Left lung (tissue), 4 donors: ENCODE measurements at regions not wholly inside any gene's neighbourhood (a gene's known extent, or its start where the extent isn't known, plus 50 kb on each side); places are given as distances from the start of the nearest gene placed in this dataset.

Source experiments
- ATAC-seq: fragments of 200-7000 bp; cut with Tn5 transposase; one replicate; pipeline ENCODE4 v1.9.1; 2020; ENCODE audit warnings: moderate library complexity
- DNase-seq, 4 donors: peaks; one replicate each; pipeline ENCODE4 v3.0.0-alpha.2; 2013 to 2020
- H3K27ac ChIP-seq, 2 donors: fragments of 200-600 bp; sonication (generic) in 1 of 2; one replicate each; pipeline versions ENCODE4 v1.5.0 to v1.8.0; 2020 to 2021
- H3K27me3 ChIP-seq, 2 donors: fragments of 200-600 bp; sonication (generic) in 1 of 2; one replicate each; pipeline versions ENCODE4 v1.5.0 to v1.8.0; 2020 to 2021
- H3K36me3 ChIP-seq, 2 donors: fragments of 200-600 bp; sonication (generic) in 1 of 2; one replicate each; pipeline versions ENCODE4 v1.5.0 to v1.8.0; 2020 to 2021
- H3K4me1 ChIP-seq, 2 donors: fragments of 200-600 bp; one replicate each; pipeline ENCODE4 v1.8.0; 2021
- H3K4me3 ChIP-seq, 2 donors: fragments of 200-600 bp; sonication (generic) in 1 of 2; one replicate each; pipeline versions ENCODE4 v1.5.0 to v1.8.0; 2020 to 2021; ENCODE audit warnings: mild to moderate bottlenecking in 1 of 2
- H3K9me3 ChIP-seq, 2 donors: fragments of 200-600 bp; sonication (generic) in 1 of 2; one replicate each; pipeline versions ENCODE4 v1.5.0 to v1.8.0; 2020 to 2021
- CTCF ChIP-seq, 2 donors: fragments of 200-600 bp; sonication (generic) in 1 of 2; IDR thresholded peaks; one replicate each; pipeline versions ENCODE4 v1.5.0 to v1.8.0; 2021; ENCODE audit warnings: antibody characterized with exemption in 2 of 2
- intact Hi-C, 2 donors: fragments of 100-400 bp; cut with DNase I; formaldehyde crosslinking; loops; one replicate each; pipeline versions ENCODE4 v1.11.2 to v1.14.2; 2022
- donor health status: DM: no; HTN: yes; CAD: no.
- donor health status: DM: no; HTN: no; CAD: no.

GRCh38 chr3:162142511-162142910, 645.9 kb downstream of the OTOL1 start:
- intact Hi-C loops = no loop called here

GRCh38 chr3:162143180-162143579, 646.6 kb downstream of the OTOL1 start:
- Histone ChIP-seq H3K27me3 (no peaks in the 10 kb centered on the region), H3K4me1 (no peaks in the 10 kb centered on the region), H3K36me3 (no peaks in the 10 kb centered on the region), H3K4me3 (no peak overlapping the region), H3K9me3 (no peaks in the 10 kb centered on the region), H3K27ac (no peak overlapping the region)
- TF ChIP-seq CTCF (IDR thresholded peaks at IDR 0.05) = no peak
- intact Hi-C loops = no loop called here
- ATAC-seq (no peak), DNase-seq (no peak)

More at GRCh38 chr3:162142511-162142910, 645.9 kb downstream of the OTOL1 start:
- no peak for TF ChIP-seq CTCF (IDR thresholded peaks at IDR 0.05)
- ATAC-seq = no peak
- Histone ChIP-seq H3K9me3 (no peaks in the 10 kb centered on the region), H3K4me1 (no peaks in the 10 kb centered on the region), H3K4me3 (no peak overlapping the region), H3K27me3 (no peaks in the 10 kb centered on the region), H3K27ac (no peak overlapping the region), H3K36me3 (no peaks in the 10 kb centered on the region)
- no peak for DNase-seq

- no peak for ATAC-seq
- TF ChIP-seq CTCF (IDR thresholded peaks at IDR 0.05) = no peak
- DNase-seq = no peak
- H3K36me3 ChIP-seq = no peaks in the 10 kb centered on the region
- intact Hi-C loops = no loop called here
- no peak overlapping the region for H3K4me3 ChIP-seq
- no peaks in the 10 kb centered on the region for H3K9me3 ChIP-seq
- no peaks in the 10 kb centered on the region for H3K4me1 ChIP-seq
- no peaks in the 10 kb centered on the region for H3K27me3 ChIP-seq
- no peak overlapping the region for H3K27ac ChIP-seq
Measured at GRCh38 chr3:162147996-162148395, 651.4 kb downstream of the OTOL1 start.

GRCh38 chr3:162150790-162151189, 654.2 kb downstream of the OTOL1 start:
- no peak for ATAC-seq
- intact Hi-C loops = no loop called here
- H3K27ac ChIP-seq = no peak overlapping the region
- H3K27me3 ChIP-seq = no peaks in the 10 kb centered on the region
- H3K9me3 ChIP-seq = peaks cover 0 to 4% of the 10 kb centered on the region in 2 donors
- H3K36me3 ChIP-seq = no peaks in the 10 kb centered on the region
- no peaks in the 10 kb centered on the region for H3K4me1 ChIP-seq
- H3K4me3 ChIP-seq = no peak overlapping the region
- no peak for DNase-seq
- TF ChIP-seq CTCF (IDR thresholded peaks at IDR 0.05) = no peak

- Histone ChIP-seq H3K27me3 (no peaks in the 10 kb centered on the region), H3K4me1 (no peaks in the 10 kb centered on the region), H3K27ac (no peak overlapping the region), H3K36me3 (no peaks in the 10 kb centered on the region), H3K4me3 (no peak overlapping the region), H3K9me3 (peaks cover 0 to 4% of the 10 kb centered on the region in 2 donors)
- TF ChIP-seq CTCF (IDR thresholded peaks at IDR 0.05) = no peak
- ATAC-seq = no peak
- no peak for DNase-seq
- intact Hi-C loops = no loop called here
Measured at GRCh38 chr3:162152636-162153035, 656.0 kb downstream of the OTOL1 start.
